ENCODE measurements at regions not wholly inside any gene's neighbourhood (a gene's known extent, or its start where the extent isn't known, plus 50 kb on each side); places are given as distances from the start of the nearest gene placed in this dataset.

DNA sequence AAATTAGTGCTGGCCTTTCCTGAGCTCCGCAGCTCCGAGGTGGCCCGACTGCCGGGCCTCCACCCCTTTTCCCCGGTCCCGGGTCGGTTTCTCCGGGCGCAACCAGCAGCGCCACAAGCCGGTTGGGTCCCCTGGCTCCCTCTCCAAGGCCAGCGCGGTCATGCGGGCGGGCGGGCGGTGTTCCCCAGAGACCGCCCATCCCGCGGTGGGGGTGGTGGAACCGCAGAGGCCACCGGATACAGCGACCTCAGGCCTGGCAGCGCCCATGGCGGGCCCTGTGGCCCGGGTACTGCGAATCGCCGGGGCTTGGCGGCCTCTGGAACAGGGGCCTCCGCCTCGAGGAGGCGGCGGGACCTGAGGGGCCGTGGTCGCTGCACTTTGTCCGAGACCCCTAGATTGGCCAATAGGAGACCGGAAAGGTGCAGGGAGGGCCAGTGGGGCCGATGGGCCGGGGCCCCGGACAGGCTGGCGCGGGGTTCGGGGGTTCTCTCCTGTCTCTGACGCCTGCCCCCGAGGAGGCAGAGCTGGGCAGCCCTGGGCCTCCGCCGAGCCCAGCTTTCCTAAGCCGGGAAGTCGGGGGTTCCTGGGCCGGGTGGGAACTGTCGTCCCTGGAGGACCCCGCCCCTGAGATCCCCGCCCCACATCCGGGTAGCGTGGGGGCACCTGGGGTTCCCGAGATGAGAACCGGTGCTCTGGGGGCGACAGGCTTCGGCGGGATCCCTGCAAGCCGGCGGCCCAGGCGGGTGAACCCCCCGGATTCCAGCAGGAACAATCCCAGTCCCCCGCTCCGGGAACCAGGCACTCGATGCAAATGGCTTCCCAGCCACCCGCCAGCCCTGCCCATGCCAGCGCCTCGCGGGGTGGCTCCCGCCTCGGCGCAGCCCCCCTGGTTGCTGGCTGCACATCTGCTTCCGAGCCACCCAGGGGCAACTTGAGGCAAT lies 293.9 kb downstream of the ZSWIM6 start:
- TF ChIP-seq POLR2AphosphoS5 (IDR thresholded peaks at IDR 0.05; ENCODE audit: insufficient read depth, low read depth, low read length) (no peak), POLR2A (IDR thresholded peaks at IDR 0.05; ENCODE audit: low read depth, low read length) (no peak), EZH2 (IDR thresholded peaks at IDR 0.05; ENCODE audit: borderline replicate concordance, low read depth, low read length, severe bottlenecking) (no peak), MYC (IDR thresholded peaks at IDR 0.05; ENCODE audit: low read depth, low read length) (no peak), JUN (IDR thresholded peaks at IDR 0.05; ENCODE audit: borderline replicate concordance, insufficient read depth, insufficient read length, low read depth) (no peak)
- TF ChIP-seq, protein P1, sequence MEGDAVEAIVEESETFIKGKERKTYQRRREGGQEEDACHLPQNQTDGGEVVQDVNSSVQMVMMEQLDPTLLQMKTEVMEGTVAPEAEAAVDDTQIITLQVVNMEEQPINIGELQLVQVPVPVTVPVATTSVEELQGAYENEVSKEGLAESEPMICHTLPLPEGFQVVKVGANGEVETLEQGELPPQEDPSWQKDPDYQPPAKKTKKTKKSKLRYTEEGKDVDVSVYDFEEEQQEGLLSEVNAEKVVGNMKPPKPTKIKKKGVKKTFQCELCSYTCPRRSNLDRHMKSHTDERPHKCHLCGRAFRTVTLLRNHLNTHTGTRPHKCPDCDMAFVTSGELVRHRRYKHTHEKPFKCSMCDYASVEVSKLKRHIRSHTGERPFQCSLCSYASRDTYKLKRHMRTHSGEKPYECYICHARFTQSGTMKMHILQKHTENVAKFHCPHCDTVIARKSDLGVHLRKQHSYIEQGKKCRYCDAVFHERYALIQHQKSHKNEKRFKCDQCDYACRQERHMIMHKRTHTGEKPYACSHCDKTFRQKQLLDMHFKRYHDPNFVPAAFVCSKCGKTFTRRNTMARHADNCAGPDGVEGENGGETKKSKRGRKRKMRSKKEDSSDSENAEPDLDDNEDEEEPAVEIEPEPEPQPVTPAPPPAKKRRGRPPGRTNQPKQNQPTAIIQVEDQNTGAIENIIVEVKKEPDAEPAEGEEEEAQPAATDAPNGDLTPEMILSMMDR (IDR thresholded peaks at IDR 0.05; ENCODE audit: extremely low read depth in 1 of 2, insufficient read depth in 1 of 2, low read depth in 1 of 2, low read length in 2 of 2): no peak
